ENCODE measurements at regions not wholly inside any gene's neighbourhood (a gene's known extent, or its start where the extent isn't known, plus 50 kb on each side); places are given as distances from the start of the nearest gene placed in this dataset.

DNA sequence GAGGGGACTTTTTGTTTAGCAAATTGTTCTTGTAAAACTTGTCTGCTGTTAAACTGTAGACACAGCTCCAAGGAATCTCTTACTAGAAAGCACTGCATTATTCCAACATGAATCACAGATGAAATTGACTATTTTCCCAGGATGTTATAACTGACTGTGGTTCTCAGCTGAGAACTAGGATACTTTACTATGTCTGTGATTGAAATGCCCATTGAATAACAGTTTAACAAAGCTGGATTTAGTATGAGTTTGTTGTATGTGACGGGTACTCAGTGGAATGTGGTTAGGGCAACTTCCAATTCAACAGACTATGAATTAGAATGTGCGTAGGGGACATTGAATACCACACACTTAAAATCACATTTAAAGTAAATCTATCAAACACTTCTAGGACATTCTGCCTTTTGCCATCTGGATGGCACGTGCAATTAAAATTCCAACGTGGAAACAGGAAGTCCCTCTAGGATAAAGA, 193.4 kb upstream of the PREP start:
- TF ChIP-seq, protein P1, sequence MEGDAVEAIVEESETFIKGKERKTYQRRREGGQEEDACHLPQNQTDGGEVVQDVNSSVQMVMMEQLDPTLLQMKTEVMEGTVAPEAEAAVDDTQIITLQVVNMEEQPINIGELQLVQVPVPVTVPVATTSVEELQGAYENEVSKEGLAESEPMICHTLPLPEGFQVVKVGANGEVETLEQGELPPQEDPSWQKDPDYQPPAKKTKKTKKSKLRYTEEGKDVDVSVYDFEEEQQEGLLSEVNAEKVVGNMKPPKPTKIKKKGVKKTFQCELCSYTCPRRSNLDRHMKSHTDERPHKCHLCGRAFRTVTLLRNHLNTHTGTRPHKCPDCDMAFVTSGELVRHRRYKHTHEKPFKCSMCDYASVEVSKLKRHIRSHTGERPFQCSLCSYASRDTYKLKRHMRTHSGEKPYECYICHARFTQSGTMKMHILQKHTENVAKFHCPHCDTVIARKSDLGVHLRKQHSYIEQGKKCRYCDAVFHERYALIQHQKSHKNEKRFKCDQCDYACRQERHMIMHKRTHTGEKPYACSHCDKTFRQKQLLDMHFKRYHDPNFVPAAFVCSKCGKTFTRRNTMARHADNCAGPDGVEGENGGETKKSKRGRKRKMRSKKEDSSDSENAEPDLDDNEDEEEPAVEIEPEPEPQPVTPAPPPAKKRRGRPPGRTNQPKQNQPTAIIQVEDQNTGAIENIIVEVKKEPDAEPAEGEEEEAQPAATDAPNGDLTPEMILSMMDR (IDR thresholded peaks at IDR 0.05) = no peak
- no peak for TF ChIP-seq POLR2A (IDR thresholded peaks at IDR 0.05)

Measured in testis (tissue), 2 donors.